ENCODE measurements at regions not wholly inside any gene's neighbourhood (a gene's known extent, or its start where the extent isn't known, plus 50 kb on each side); places are given as distances from the start of the nearest gene placed in this dataset.

- TF ChIP-seq, protein P1, sequence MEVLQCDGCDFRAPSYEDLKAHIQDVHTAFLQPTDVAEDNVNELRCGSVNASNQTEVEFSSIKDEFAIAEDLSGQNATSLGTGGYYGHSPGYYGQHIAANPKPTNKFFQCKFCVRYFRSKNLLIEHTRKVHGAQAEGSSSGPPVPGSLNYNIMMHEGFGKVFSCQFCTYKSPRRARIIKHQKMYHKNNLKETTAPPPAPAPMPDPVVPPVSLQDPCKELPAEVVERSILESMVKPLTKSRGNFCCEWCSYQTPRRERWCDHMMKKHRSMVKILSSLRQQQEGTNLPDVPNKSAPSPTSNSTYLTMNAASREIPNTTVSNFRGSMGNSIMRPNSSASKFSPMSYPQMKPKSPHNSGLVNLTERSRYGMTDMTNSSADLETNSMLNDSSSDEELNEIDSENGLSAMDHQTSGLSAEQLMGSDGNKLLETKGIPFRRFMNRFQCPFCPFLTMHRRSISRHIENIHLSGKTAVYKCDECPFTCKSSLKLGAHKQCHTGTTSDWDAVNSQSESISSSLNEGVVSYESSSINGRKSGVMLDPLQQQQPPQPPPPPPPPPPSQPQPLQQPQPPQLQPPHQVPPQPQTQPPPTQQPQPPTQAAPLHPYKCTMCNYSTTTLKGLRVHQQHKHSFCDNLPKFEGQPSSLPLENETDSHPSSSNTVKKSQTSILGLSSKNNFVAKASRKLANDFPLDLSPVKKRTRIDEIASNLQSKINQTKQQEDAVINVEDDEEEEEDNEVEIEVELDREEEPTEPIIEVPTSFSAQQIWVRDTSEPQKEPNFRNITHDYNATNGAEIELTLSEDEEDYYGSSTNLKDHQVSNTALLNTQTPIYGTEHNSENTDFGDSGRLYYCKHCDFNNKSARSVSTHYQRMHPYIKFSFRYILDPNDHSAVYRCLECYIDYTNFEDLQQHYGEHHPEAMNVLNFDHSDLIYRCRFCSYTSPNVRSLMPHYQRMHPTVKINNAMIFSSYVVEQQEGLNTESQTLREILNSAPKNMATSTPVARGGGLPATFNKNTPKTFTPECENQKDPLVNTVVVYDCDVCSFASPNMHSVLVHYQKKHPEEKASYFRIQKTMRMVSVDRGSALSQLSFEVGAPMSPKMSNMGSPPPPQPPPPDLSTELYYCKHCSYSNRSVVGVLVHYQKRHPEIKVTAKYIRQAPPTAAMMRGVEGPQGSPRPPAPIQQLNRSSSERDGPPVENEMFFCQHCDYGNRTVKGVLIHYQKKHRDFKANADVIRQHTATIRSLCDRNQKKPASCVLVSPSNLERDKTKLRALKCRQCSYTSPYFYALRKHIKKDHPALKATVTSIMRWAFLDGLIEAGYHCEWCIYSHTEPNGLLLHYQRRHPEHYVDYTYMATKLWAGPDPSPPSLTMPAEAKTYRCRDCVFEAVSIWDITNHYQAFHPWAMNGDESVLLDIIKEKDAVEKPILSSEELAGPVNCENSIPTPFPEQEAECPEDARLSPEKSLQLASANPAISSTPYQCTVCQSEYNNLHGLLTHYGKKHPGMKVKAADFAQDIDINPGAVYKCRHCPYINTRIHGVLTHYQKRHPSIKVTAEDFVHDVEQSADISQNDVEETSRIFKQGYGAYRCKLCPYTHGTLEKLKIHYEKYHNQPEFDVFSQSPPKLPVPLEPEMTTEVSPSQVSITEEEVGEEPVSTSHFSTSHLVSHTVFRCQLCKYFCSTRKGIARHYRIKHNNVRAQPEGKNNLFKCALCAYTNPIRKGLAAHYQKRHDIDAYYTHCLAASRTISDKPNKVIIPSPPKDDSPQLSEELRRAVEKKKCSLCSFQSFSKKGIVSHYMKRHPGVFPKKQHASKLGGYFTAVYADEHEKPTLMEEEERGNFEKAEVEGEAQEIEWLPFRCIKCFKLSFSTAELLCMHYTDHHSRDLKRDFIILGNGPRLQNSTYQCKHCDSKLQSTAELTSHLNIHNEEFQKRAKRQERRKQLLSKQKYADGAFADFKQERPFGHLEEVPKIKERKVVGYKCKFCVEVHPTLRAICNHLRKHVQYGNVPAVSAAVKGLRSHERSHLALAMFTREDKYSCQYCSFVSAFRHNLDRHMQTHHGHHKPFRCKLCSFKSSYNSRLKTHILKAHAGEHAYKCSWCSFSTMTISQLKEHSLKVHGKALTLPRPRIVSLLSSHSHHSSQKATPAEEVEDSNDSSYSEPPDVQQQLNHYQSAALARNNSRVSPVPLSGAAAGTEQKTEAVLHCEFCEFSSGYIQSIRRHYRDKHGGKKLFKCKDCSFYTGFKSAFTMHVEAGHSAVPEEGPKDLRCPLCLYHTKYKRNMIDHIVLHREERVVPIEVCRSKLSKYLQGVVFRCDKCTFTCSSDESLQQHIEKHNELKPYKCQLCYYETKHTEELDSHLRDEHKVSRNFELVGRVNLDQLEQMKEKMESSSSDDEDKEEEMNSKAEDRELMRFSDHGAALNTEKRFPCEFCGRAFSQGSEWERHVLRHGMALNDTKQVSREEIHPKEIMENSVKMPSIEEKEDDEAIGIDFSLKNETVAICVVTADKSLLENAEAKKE (CRISPR knock-in tag; IDR thresholded peaks at IDR 0.05), result no peak
- no peak for TF ChIP-seq STAT1 (IDR thresholded peaks at IDR 0.05; ENCODE audit: unreplicated experiment)
- no peak for TF ChIP-seq ZNF114 (CRISPR knock-in tag; IDR thresholded peaks at IDR 0.05)
- TF ChIP-seq EZH2phosphoT487 (IDR thresholded peaks at IDR 0.05; ENCODE audit: unreplicated experiment), result no peak
- no peak for TF ChIP-seq NANOG (IDR thresholded peaks at IDR 0.05; ENCODE audit: borderline replicate concordance)
- no peak for TF ChIP-seq EZH2 (IDR thresholded peaks at IDR 0.05; ENCODE audit: low read depth, unreplicated experiment)
- TF ChIP-seq ETS1 (IDR thresholded peaks at IDR 0.05), result no peak
- no peak for TF ChIP-seq CTCF (conservative IDR thresholded peaks at IDR 0.05; ENCODE audit: low read depth in 2 of 2)
- no peak for TF ChIP-seq CREB1 (CRISPR knock-in tag; IDR thresholded peaks at IDR 0.05; ENCODE audit: low read depth)
- no peak for TF ChIP-seq REST (IDR thresholded peaks at IDR 0.05; ENCODE audit: unreplicated experiment)
- TF ChIP-seq JUNB (IDR thresholded peaks at IDR 0.05; ENCODE audit: unreplicated experiment), result no peak
- TF ChIP-seq ZNF331 (CRISPR knock-in tag; IDR thresholded peaks at IDR 0.05; ENCODE audit: low read depth), result no peak
- no peak for TF ChIP-seq POLR2AphosphoS5 (IDR thresholded peaks at IDR 0.05; ENCODE audit: low read depth)
- Mint-ChIP-seq H3K27ac (no peak overlapping the region), H3K4me1 (no peaks in the 10 kb centered on the region; the same call in 2 of the 3 replicates), H3K4me3 (no peak overlapping the region), H3K27me3 (ENCODE audit: insufficient read depth, low read depth, poor library complexity) (peaks cover 7% of the 10 kb centered on the region), H3K9me3 (no peaks in the 10 kb centered on the region), H3K36me3 (ENCODE audit: low read depth) (no peaks in the 10 kb centered on the region)
- Histone ChIP-seq H4K20me1 (replicated peaks; ENCODE audit: insufficient read depth) (no peaks in the 10 kb centered on the region), H3K9me2 (ENCODE audit: insufficient read depth) (no peaks in the 10 kb centered on the region), H3K79me2 (replicated peaks; ENCODE audit: insufficient read depth) (no peaks in the 10 kb centered on the region), H3K4me1 (ENCODE audit: insufficient read depth) (no peaks in the 10 kb centered on the region), H3F3A (replicated peaks; ENCODE audit: low read depth) (no peaks in the 10 kb centered on the region), H3K4me2 (no peak overlapping the region), H2AFZ (no peak overlapping the region), H3K27ac (ENCODE audit: low read depth) (no peak overlapping the region), H3K27me3 (ENCODE audit: insufficient read depth) (no peaks in the 10 kb centered on the region), H3K36me3 (ENCODE audit: insufficient read depth) (no peaks in the 10 kb centered on the region), H3K4me3 (no peak overlapping the region)
- DNase-seq (ENCODE audit: low spot score) (no peak), ATAC-seq (no peak)
Measured at GRCh38 chr14:101088714-101089113, 185.2 kb upstream of the RTL1 start.
